Adrenal gland (tissue), 9 donors: ENCODE measurements at regions not wholly inside any gene's neighbourhood (a gene's known extent, or its start where the extent isn't known, plus 50 kb on each side); places are given as distances from the start of the nearest gene placed in this dataset.

Experiments
- DNase-seq, 7 donors: peaks; one replicate each; pipeline ENCODE4 v3.0.0-alpha.2; 2019 to 2020
- H3K27ac ChIP-seq, 5 donors: fragments of 200-600 bp; sonication (generic) in 4 of 5; 1 replicate in 3 of 5; 2 replicates in 2 of 5; pipeline versions ENCODE4 v1.5.1 to v1.8.0; 2016 to 2020; ENCODE audit warnings: mild to moderate bottlenecking in 1 of 5
- H3K27me3 ChIP-seq: fragments of 200-600 bp; 2 replicates; pipeline ENCODE4 v1.8.0; 2021
- H3K36me3 ChIP-seq, 2 donors: fragments of 200-600 bp; replicated peaks in 1 of 2; 1 replicate in 1 of 2; 2 replicates in 1 of 2; pipeline versions ENCODE4 v1.5.1 to v1.8.0; 2018 to 2022
- H3K4me1 ChIP-seq, 2 donors: fragments of 200-600 bp; replicated peaks in 1 of 2; 1 replicate in 1 of 2; 2 replicates in 1 of 2; pipeline versions ENCODE4 v1.5.1 to v1.8.0; 2018 to 2021
- H3K4me3 ChIP-seq, 4 donors: fragments of 200-600 bp; sonication (generic) in 3 of 4; one replicate each; pipeline ENCODE4 v1.5.1; 2016 to 2018
- H3K9me3 ChIP-seq, 3 donors: fragments of 200-600 bp; sonication (generic) in 1 of 3; replicated peaks in 1 of 3; 1 replicate in 2 of 3; 2 replicates in 1 of 3; pipeline versions ENCODE4 v1.5.1 to v1.8.0; 2016 to 2021
- POLR2A ChIP-seq, 2 donors: fragments of 450-650 bp; IDR thresholded peaks; one replicate each; pipeline ENCODE4 v1.6.1; 2017; ENCODE audit warnings: antibody characterized with exemption in 2 of 2, mild to moderate bottlenecking in 2 of 2, moderate library complexity in 1 of 2
- WGBS, 4 donors: extraction: QIAGEN DNeasy Blood & Tissue Kit in 2 of 4; methylation state at CpG; one replicate each; pipeline versions ENCODE4 v1.1.5 to v1.1.7; 2013 to 2017; 5-methylcytosine and 5-hydroxymethylcytosine counted together
- intact Hi-C, 2 donors: fragments of 100-400 bp; cut with DNase I; formaldehyde crosslinking; loops; one replicate each; pipeline versions ENCODE4 v1.14.1 to v1.15.0; 2022 to 2023
- TF ChIP-seq, protein P1 (sequence below), 6 experiments: fragments of 450-650 bp in 4 of 6; fragments of 200-600 bp in 2 of 6; sonication (generic) in 1 of 6; IDR thresholded peaks; 1 replicate in 5 of 6; 2 replicates in 1 of 6; pipeline versions ENCODE4 v1.5.1 to v1.8.0; 2016 to 2021; ENCODE audit warnings: antibody characterized with exemption in 6 of 6, mild to moderate bottlenecking in 2 of 6, moderate library complexity in 1 of 6
- donor health status: healthy with polysubstance abuse.
- donor health status: Bipolar disorder and iron deficiency.
- donor health status: DM: yes; HTN: yes; CAD: no.
- donor health status: DM: no; HTN: no; CAD: no.
- donor health status: DM: no; HTN: no; CAD: no.

DNA sequence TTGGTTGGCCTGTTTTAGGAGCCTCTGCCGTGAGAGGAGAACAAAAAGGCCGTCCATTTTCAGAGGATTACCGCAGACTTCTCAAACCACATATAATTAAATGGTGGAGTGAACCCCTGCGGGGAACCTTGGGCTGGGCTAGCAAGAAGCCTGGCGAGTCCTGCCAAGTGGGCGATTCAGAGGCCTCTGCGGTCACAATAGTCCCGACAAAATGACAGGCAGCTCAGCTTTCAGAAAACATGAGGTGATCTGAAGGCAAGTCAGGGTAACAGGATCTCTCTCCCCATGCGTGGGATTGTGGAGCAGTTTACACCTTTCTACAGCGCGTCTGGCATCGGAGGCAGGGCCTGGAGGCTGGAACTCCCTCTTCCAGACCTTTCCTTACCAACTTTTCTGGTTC is 134.8 kb downstream of the ASB7 start:
- Histone ChIP-seq H3K27me3 (peaks cover 4% of the 10 kb centered on the region), H3K27ac (no peak overlapping the region), H3K4me3 (no peak overlapping the region), H3K9me3 (no peaks in the 10 kb centered on the region), H3K4me1 (no peaks in the 10 kb centered on the region), H3K36me3 (no peaks in the 10 kb centered on the region)
- no peak for DNase-seq
- TF ChIP-seq POLR2A (IDR thresholded peaks at IDR 0.05): no peak
- TF ChIP-seq, protein P1, sequence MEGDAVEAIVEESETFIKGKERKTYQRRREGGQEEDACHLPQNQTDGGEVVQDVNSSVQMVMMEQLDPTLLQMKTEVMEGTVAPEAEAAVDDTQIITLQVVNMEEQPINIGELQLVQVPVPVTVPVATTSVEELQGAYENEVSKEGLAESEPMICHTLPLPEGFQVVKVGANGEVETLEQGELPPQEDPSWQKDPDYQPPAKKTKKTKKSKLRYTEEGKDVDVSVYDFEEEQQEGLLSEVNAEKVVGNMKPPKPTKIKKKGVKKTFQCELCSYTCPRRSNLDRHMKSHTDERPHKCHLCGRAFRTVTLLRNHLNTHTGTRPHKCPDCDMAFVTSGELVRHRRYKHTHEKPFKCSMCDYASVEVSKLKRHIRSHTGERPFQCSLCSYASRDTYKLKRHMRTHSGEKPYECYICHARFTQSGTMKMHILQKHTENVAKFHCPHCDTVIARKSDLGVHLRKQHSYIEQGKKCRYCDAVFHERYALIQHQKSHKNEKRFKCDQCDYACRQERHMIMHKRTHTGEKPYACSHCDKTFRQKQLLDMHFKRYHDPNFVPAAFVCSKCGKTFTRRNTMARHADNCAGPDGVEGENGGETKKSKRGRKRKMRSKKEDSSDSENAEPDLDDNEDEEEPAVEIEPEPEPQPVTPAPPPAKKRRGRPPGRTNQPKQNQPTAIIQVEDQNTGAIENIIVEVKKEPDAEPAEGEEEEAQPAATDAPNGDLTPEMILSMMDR (IDR thresholded peaks at IDR 0.05): no peak
- intact Hi-C loops: no loop called here
- 91 to 95% (median 92%) methylated on average over 8 to 12 of the region's 12 CpGs for WGBS, 4 donors

DNA sequence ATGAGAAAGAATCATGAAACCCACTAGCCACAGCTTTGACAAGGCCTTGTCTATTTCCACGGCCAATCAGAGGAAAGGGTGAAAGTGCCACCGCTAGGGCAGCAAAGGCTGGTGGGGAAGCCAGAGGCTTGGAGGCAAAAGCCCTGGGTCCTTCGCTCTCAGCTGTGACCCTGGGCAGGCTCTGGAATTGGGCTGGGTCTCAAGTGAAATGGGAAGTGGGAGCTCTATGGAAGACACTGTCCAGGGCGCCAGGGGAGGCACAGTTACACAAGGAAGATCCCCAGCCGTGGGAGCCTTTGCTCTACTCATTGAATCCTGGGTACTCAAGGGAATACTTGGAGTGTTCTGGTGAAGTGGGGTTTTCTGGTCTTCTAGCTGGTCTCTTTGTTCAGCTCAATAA is 136.2 kb downstream of the ASB7 start:
- Histone ChIP-seq H3K9me3 (no peaks in the 10 kb centered on the region), H3K27ac (no peak overlapping the region), H3K4me3 (no peak overlapping the region), H3K36me3 (no peaks in the 10 kb centered on the region), H3K4me1 (no peaks in the 10 kb centered on the region), H3K27me3 (peaks cover 4% of the 10 kb centered on the region)
- 69 to 88% (median 72%) methylated on average over 5 of the region's 5 CpGs for WGBS, 4 donors
- TF ChIP-seq, protein P1 (IDR thresholded peaks at IDR 0.05): no peak
- intact Hi-C loops: no loop called here
- DNase-seq: no peak

- Histone ChIP-seq H3K27ac (no peak overlapping the region), H3K4me3 (no peak overlapping the region), H3K9me3 (no peaks in the 10 kb centered on the region), H3K4me1 (no peaks in the 10 kb centered on the region), H3K36me3 (no peaks in the 10 kb centered on the region), H3K27me3 (peaks cover 4% of the 10 kb centered on the region)
- TF ChIP-seq POLR2A (IDR thresholded peaks at IDR 0.05): no peak
- TF ChIP-seq, protein P1 (IDR thresholded peaks at IDR 0.05): no peak
- no peak for DNase-seq
- 71 to 81% (median 75%) methylated on average over 2 of the region's 2 CpGs for WGBS, 4 donors
- intact Hi-C loops: loop anchor here in 1 of 2 donors (10.0 kb wide), 1 partner anchor 75 kb away; no protein-coding TSS in a partner anchor
Observed at GRCh38 chr15:100740138-100740537, 137.7 kb downstream of the ASB7 start.

DNA sequence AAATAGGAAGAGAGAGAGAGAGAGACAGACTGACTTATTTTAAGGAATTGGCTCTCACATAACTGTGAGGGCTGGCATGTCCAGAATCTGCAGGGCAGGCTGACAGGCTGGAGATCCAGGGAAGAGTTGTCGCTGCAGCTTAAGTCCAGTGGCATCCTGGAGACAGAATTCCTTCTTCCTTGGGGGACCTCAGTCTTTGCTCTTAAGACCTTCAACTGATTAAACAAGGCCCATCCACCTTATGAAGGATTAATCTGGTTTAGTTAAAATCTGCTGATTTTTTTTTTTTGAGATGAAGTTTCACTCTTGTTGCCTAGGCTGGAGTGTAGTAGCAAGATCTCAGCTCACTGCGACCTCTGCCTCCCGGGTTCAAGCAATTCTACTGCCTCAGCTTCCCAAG is 128.0 kb upstream of the ALDH1A3 start:
- no peak overlapping the region for H3K27ac ChIP-seq
- WGBS, 4 donors: 86 to 93% (median 90%) methylated on average over 3 of the region's 3 CpGs
- no peaks in the 10 kb centered on the region for H3K4me1 ChIP-seq
- TF ChIP-seq, protein P1 (IDR thresholded peaks at IDR 0.05): no peak
- TF ChIP-seq POLR2A (IDR thresholded peaks at IDR 0.05): no peak
- H3K36me3 ChIP-seq: no peaks in the 10 kb centered on the region
- no peaks in the 10 kb centered on the region for H3K27me3 ChIP-seq
- H3K4me3 ChIP-seq: no peak overlapping the region
- H3K9me3 ChIP-seq: no peaks in the 10 kb centered on the region
- DNase-seq: no peak
- intact Hi-C loops: no loop called here
